Right kidney (tissue), 1 donor: ENCODE measurements at regions not wholly inside any gene's neighbourhood (a gene's known extent, or its start where the extent isn't known, plus 50 kb on each side); places are given as distances from the start of the nearest gene placed in this dataset.

Experiments used
- DNase-seq: peaks from one replicate; pipeline ENCODE4 v3.0.0-alpha.2; 2016

DNA sequence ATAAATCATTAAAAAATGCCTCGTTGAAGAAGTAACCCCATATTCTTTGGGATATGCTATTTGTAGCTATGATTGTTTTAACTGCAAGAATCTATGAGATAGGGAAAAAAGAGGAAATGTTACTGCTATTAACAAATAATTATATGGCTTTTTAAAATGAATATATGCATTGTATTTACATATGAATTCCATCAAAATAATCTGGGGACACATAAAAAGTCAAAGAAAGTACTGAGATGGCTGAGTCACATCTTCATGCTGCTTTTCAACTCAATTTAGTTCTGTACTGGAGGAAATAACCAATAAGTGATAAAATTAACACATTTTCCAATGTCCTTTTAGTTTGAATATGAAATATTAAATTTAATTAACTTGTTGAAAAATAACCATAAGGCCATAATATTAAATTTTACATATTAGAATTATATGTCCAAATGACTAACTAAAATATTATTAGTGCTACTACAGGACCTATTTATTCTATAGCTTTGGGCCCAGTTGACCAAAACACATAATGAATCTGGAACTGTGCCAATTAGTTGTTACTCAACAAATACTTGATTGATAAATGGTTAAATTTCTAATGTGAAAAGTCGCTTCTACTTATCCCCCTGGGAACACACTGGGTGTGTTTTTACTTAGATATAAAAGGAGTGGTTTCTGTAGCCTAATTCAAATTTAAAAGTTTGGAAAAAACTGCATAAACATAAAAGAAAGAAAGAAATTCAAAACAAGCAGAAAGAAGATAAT lies 214.6 kb upstream of the PFKP start:
- DNase-seq: no peak

DNA sequence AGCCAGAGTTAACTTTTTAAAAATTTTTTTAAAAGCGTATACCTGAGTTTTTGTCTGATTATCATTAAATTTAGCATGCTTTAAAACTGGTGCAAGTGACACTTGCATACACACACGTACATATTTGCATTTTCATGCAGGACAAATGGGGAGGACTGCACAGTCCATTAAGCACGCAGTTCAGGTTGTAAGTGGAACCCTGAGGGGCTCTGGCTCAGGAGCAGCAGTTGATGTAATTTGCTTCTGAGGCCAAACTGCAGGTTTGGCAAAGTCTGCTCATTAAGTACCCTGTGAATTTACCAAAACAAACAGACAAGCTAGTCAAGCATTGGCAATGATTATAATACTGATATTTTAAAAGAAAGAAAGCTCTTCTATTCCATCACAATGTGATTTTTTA lies 215.8 kb upstream of the PFKP start:
- DNase-seq: no peak

DNA sequence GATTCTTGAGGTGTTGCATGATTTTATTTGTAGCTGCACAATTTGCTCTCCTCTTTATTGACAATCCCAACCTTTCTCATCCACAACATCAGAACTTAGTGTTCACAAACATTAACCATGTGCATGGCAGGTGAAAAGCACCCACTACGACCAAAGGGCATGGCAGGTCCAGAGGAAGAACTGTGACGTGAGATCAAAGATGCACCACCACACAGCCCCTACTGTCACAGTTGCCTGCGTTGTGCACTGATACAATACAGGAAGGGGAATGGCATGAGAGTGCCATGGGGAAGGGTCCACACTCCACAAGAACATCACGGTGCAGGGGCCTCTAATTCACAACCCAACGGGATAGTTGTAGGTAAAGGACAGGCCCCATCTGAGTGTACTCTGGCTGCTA lies 217.1 kb upstream of the PFKP start:
- DNase-seq: no peak

DNA sequence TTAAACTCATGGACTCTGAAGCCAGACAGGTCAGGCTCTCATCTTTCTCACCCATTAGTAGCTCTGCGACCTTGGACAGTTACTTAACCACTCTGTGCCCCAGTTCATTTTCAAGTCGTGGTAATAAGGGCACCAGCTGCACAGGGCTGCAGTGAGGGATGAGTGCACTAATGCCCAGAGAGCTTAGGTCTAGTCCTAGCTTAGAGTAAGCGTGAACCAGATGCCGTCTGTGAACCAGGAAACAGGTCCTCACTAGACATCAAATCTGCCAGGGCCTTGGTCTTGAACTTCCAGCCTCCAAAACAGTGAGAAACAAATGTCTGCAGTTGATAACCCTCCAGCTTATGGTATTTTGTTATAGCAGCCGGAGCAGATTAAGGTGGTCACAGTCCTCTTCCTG lies 222.4 kb upstream of the PFKP start:
- DNase-seq: no peak

DNA sequence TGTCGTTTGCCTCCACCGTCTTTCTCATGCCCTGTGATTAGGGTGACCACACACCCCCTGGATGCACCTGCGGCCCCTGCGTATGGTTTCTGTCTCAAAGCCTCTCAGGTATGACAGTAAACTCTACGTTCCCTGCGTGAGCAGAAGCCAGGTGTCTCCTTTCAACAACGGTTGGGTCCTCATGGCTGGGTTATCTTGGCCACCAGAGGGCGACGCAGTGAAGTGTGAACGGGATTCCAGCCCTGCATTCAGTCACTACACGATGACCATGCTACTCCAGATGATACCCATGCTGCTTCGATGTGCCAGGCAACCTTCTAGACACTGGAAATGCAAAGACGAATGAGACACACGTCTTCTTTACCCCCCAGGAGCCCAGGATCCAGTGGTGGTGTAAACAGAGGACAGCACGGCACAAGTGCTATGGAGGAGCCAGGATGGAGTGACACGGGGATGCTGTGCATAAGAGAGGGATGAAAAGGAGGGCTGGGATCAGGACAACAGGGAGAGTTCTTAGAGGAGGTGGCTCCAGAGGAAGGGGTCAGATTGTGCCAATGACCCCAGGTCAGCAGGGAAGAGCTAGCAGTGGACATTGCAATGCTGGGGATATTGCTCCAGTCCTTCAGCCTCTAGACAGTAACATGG lies 228.1 kb upstream of the PFKP start:
- no peak for DNase-seq

DNA sequence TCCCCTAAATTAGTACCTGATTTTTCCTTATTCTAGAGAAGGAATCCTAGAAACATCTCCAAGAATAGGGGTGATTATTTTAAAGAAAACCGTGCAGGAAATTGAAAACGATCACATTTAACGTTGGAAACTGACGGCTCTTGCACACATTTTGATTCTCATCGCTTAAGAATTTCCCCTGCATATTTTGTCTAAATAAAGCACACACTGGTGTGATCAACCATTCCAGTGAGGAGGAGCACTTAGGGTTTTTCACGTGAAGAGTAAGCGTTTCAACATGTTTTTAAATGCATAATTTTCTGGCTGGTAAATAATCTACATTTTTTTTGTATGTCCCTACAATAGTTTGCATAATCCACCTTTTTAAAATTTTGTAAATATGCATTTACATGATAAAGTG lies 229.7 kb upstream of the PFKP start:
- no peak for DNase-seq

DNA sequence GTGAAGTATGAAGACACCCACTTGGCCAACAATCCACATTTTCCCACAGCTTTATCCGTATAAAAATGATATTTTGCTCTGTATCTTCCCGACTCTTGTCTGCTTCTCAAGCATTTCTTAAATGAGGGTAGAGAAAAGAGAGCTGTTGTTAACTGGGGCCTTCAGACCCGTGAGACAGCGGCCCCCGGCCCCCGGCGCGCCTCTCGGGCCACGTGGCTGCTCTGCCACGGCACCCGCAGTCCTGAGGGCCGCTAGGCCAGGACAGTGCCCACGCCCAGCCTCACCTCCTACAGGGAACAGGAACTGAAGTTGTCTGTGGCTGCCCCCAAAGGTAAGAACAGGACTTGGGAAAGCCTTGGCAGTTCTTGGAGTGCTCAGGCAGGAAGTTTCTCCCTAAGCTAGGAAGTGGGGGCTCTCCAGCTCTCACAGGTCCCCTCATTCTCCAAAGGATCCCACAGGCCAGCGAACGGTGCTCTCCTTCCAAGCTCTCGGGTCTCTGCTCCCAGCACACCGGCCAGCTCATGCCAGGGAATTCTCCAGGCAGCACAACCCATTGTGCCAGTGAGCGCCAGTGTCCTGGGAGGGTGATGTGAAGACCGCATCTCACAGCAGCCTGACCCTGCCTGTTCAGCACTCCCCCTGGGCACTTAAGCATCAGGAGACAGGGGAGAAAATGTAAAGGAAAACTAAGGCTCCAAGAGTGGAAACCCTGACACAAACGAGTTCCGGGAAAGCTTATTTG lies 230.3 kb upstream of the PFKP start:
- DNase-seq: no peak

DNA sequence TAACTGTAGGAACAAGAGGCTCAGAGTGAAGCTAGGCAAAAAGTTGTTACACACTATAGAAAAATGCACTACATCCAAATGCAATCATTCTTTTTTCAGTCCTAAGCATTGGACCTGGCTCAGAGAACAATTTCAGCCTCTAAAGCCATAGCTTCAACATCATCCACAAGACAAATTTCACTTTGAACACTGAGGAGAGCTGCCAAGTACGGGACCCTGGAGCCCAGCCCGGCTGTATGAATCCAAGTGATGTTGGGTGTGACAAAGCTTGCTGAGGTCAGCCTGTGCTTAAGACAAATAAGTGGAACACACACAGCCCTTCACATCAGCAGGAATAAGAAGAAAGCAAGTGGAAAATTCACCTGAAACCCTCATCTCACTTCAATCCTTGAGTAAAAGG lies 233.1 kb upstream of the PFKP start:
- no peak for DNase-seq

DNA sequence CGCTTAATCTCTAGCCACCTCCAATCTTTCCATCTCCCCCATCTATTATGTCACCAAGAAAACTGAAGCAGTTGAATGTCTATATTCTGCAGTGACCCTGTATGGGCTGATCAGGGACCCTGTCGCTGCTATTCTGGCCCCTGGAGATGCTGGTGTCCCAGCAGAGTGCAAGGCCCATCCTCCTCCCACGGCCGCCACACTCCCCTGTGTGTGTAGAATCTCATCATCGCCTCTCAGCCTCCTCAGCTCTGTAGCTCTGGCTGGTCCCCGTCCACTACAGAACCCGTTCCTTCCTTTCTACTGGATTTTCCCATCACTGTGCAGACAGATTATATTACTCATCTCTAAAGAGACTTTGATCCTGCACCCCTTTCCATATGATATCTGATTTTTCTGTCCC lies 235.8 kb upstream of the PFKP start:
- no peak for DNase-seq

DNA sequence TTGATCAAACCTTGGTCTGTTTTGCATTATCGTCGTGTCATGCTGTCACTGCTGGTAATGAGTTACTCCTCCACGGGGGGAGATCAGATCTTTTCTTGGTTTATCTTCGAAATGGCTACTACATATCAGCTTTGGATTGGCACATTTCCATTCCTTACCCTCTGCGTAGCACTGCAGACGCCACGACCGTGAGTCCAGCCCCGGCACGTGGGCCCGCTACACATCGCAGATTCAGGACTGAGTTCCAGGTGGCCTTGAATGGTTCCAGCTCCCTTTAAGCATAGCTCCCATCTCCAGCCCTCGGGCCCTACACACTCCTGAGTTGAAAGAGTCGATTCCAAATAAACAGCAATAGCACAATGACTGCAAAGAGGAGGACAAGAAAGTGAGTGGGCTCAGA lies 238.6 kb upstream of the PFKP start:
- no peak for DNase-seq

DNA sequence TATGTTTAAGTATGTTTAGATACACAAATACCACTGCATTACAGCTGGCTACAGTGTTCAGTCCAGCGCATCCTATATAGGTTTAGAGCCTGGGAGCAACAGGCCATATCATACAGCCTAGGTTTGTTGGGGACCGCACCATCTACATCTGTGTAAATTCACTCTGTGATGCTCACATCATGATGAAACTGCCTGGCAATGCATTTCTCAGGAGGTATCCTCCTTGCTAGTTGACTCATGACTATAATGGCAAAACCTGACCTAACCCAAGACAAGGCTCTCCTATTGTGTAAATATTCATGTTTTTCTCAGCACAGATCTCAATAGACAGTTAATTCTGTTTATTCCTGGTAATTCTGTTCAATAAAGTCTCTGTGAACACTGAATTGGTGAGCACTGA lies 240.7 kb upstream of the PFKP start:
- no peak for DNase-seq

DNA sequence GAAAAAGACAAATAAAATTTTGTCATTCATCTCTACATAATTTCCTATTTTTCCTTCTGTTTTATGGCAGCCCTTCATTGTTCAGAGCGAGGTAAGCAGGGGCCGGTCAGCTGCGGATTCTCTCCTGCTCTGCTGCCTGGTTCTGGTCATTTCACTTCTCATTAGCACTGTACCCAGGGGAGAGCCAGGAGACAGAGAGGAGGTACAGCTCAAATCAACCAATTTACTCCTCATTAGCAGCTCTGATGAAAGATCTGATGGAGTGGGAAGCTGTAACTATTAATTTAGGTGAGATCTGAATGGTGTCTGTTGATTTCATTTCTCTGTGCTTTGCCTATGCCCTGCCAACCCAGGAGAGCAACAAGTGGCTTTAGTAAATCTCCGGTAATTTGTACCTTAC lies 241.5 kb upstream of the PFKP start:
- no peak for DNase-seq

DNA sequence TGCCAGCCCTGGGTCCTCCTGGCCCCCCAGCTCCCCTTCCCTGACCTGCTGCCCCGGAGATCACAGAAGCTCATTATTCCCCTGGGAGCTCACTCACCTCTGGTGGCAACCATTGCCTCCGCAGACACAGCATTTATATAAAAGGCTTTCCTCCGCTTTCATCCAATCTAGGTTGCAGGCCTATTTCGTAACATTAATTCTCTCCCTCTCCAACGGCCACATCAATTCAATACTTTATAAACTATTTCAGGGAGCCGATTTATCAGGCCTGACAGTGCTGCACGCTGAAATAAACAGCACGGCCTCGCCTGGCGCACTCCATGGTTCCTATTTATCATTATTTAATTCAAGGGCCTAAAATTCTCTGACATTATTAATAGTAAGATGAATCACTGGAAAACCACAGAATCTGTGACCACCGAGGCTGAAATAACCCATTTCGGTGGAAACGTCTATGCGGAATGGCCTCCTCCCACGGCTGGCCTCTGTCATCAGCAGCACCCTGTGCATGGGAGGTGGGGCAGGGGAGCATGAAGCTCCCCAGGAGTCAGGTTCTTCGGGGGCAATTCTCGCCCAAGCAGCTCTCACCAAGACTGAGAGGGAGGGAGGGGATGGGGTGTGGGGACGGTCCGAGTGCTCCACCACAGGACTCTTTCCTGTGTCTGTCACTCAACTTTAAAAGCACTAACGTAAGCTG lies 249.3 kb upstream of the PFKP start:
- DNase-seq: no peak

DNA sequence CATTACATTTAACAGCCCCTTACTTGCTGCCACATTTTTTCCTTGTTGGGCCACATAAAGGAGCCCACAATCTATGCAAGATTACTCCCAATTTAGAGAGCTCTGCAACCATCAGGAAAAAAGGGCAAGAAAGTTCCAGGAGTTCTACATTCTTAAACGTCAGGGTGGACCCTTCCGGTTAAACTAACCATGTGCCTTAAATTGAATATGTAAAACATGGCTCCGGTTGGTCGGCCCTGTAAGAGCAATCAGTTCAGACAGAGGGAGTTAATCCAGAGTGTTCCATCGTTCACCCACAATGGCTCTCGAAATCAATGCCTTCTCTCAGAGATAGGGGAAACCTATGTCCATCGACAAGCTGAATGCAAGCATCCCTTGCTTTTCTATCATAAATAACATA lies 253.7 kb upstream of the PFKP start:
- DNase-seq: no peak

DNA sequence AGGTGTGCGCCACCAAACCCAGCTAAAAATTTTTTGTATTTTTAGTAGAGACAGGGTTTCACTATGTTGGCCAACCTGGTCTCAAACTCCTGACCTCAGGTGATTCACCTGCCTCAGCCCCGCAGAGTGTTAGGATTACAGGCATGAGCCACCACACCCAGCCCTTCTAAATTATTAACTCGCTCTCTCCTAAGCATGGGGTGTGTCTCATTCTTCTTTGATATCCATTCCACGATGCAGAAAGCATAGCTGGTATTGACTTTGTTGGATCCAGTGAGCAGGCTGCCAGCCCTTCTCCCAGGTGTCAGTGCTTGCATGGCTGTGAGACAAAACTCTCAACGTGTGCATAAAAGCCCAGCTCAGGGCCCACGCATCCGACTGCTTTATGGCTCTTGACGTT lies 254.1 kb upstream of the PFKP start:
- no peak for DNase-seq

DNA sequence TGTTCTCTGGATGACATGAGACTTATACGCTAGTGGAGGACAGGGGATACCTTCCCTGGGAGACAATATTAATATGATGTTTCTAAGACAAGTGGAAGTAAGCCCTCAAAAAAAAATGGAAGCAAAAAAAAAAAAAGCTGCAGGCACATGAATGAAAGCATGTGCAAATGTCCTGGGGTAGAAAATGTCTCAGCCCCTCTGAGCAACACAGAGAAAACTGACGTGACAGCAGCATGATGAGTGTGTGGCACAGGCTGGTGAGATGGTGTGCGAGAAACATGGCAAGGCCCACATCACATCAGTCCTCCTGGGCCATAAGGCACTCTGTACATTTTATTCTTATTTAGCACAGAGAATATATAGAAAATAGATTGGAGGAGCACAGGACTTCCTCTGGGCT lies 254.7 kb upstream of the PFKP start:
- no peak for DNase-seq

DNA sequence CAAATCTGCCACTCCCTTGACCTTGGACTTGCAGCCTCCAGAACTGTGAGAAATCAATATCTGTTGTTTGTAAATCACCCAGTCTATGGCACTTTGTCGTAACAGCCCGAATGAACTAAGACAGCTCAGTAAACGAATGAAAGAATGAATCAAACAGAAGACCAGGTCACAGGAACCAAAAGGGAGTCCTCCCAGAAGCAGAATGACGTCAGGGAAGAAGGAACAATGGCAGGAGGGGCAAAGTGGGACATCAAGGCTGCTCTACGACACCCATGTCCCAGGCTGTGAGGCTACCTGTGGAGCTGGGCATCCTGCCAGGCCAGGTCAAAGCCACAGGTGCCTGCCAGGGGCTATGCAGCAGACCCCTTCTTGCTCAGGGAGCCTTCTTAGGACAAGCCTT lies 267.2 kb upstream of the PFKP start:
- DNase-seq: no peak

DNA sequence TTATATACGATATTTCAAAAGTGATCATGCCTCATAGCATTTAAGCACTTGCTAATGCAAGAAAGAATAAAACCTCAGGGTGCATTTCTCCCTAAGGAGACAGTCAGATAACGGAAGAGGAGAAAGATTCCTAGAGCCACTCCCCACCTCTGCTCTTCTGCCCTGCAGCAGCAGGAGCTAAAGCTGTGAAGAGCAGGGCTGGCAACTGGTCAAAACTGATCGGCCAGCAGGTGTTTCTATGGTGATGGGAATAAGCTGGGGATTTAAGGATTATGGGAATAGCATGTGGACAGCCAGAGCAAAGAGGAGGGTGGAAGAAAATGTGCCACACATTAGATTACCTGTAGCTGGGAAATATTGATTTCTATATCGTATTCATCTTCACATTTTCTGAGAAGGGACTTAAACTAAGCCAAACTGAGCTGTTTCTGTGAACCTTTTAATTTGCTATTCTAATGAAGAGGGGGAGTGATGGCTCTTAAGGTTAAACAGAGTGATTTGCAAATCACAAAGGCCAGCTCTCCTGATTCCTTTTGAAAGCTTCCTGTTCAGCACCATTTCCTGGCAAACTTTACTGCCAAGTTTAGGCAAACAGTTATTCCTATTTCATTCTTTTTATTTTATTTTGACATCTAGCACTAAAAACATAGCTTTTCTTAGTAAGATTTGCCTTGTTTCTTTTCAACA lies 268.9 kb upstream of the PFKP start:
- DNase-seq: no peak

DNA sequence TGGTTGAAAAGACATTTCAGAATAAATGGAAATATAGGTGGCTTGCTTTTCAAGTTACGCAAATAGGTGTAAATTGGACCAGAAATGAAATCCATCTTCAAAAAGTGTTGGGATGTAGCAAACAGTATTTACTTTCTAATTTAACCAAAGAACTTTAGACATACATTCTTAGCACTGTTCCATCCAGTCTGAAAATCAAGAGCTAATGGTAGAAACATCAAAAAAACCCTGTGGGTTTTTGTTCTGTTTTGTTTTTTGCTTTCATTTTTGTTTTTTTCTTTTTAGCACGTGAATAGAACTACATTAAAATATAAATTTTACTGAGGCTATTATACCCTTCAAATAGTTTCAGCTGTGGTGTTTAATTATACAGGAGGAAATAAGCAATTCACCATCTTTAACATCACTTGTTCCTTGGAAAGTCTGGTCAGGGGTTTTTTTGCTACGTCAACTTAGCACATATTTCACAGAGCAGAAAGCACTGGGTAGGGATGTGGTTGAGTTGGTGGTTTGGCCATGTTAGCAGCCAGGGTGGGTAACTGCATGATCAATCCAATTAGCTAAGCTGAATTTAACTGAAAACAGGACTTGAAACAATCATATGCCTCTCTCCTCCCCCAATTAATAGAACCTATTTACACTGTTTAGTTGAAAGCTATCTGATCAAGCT lies 275.4 kb upstream of the PFKP start:
- DNase-seq: no peak

DNA sequence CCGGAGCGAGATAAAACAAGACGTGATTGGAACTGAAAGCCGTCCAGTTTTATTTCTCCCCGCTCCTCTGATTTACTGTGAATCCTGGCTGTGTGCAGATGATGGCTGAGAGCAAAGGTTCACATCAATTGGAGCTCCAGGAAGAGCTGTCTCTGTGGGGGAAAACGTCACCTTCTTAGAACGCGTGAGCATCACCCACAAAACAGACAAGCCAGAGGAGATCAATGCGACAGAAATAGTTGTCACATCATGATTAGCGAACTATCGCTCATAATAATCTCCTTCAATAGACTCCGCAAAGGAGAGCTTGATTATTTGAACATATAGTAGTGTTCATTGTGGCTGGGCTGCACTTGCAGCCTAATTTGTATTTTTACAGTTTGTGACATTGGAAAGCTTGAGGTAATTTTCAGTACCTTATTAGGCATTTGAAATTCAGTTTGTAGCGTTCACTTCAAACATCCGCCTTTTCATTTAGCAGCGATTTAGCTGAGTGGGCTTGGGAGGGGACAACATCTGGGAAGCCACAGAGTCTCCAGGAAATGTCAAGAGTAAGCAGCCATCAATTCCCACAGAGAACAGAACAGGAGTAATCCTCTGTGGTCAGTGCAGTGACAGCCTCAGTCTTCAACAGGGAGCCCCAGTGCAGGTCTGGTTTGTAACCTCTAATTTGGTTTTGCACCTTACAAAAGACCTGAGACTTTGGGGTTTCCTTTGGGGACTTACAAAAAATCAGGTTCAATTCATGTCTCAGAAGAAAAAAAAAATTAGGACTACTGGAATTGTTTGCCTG lies 276.8 kb upstream of the PFKP start:
- no peak for DNase-seq

DNA sequence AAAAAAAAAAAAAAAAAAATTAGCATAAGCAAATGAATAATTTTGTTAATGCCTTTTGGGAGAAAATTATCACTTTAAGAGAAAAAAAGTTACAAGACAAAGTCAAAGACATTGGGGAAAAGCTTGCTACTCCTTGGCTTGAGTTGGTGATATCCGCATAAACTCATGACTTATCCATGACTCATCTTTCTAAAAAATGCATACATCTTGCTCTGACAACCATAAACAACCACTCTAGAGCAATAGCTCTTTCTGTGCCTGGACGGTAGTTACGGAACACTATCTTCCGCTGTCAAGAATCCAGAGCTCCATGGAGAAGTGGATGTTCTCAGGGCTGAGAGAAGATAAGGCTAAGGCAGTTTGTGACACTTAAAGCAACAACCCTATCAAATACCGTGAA lies 281.1 kb upstream of the PFKP start:
- DNase-seq: no peak
